ENCODE measurements at regions not wholly inside any gene's neighbourhood (a gene's known extent, or its start where the extent isn't known, plus 50 kb on each side); places are given as distances from the start of the nearest gene placed in this dataset.
A peak's percentile ranks its signal among the peaks of the same experiment; 100 is the strongest.

GRCh38 chr18:60075477-60075876 lies 175.7 kb downstream of the PMAIP1 start:
- H3K4me1 ChIP-seq (ENCODE audit: insufficient read depth, low read length): peaks cover 7% of the 10 kb centered on the region
- intact Hi-C loops (cut with micrococcal nuclease): no loop called here
- no peak overlapping the region for H3K27ac ChIP-seq (ENCODE audit: low read length)
- no peaks in the 10 kb centered on the region for H3F3A ChIP-seq (ENCODE audit: low read length, unreplicated experiment)
- H3K36me3 ChIP-seq (ENCODE audit: low read depth, low read length): no peaks in the 10 kb centered on the region
- ChIA-PET POLR2A (ENCODE audit: unreplicated experiment) (no interaction called here), CTCF (no interaction called here)
- no peaks in the 10 kb centered on the region for H4K20me1 ChIP-seq (ENCODE audit: low read length)
- TF ChIP-seq EZH2phosphoT487 (IDR thresholded peaks at IDR 0.05; ENCODE audit: borderline replicate concordance, low read length) (no peak), CTCF (conservative IDR thresholded peaks at IDR 0.05; ENCODE audit: low read depth, low read length) (peak; percentile 27; the same call in 1 of the 2 replicates)
- no peaks in the 10 kb centered on the region for H3K9me2 ChIP-seq (replicated peaks; ENCODE audit: low read length)
- ATAC-seq: no peak
- H3K4me3 ChIP-seq (ENCODE audit: low read length): no peak overlapping the region
- H2AFZ ChIP-seq (ENCODE audit: low read length): no peak overlapping the region
- H3K27me3 ChIP-seq (ENCODE audit: low read length): no peaks in the 10 kb centered on the region
- no peak overlapping the region for H3K9ac ChIP-seq (ENCODE audit: low read length)
- no TSS peak for BruUV-seq (replicated peaks)
- no peak for DNase-seq
- no peak overlapping the region for H3K4me2 ChIP-seq (ENCODE audit: low read length)
- no peaks in the 10 kb centered on the region for H3K79me2 ChIP-seq (ENCODE audit: low read length)
- no peaks in the 10 kb centered on the region for H3K9me3 ChIP-seq (ENCODE audit: low read length)

GRCh38 chr18:60070631-60071030 lies 170.8 kb downstream of the PMAIP1 start:
- Histone ChIP-seq H3K36me3 (ENCODE audit: low read depth, low read length) (no peaks in the 10 kb centered on the region), H3K4me1 (ENCODE audit: insufficient read depth, low read length) (peaks cover 12% of the 10 kb centered on the region), H3K79me2 (ENCODE audit: low read length) (no peaks in the 10 kb centered on the region), H3K27me3 (ENCODE audit: low read length) (no peaks in the 10 kb centered on the region), H3K4me3 (ENCODE audit: low read length) (no peak overlapping the region), H3K9me2 (replicated peaks; ENCODE audit: low read length) (no peaks in the 10 kb centered on the region), H3F3A (ENCODE audit: low read length, unreplicated experiment) (no peaks in the 10 kb centered on the region), H3K27ac (ENCODE audit: low read length) (no peak overlapping the region), H3K4me2 (ENCODE audit: low read length) (peak overlapping the region; percentile 24), H4K20me1 (ENCODE audit: low read length) (no peaks in the 10 kb centered on the region), H2AFZ (ENCODE audit: low read length) (peak overlapping the region; percentile 5; the same call in 1 of the 2 replicates), H3K9ac (ENCODE audit: low read length) (no peak overlapping the region), H3K9me3 (ENCODE audit: low read length) (no peaks in the 10 kb centered on the region)
- POLR2A ChIA-PET (ENCODE audit: unreplicated experiment): no interaction called here
- TF ChIP-seq EZH2phosphoT487 (IDR thresholded peaks at IDR 0.05; ENCODE audit: borderline replicate concordance, low read length) (no peak), EZH2 (IDR thresholded peaks at IDR 0.05; ENCODE audit: low read length, unreplicated experiment) (no peak), CTCF (conservative IDR thresholded peaks at IDR 0.05; ENCODE audit: low read depth, low read length) (no peak)
- intact Hi-C loops (cut with micrococcal nuclease): no loop called here
- DNase-seq: peak; percentile 72
- ATAC-seq: peak; percentile 73
- BruUV-seq (replicated peaks): no TSS peak
- CTCF ChIA-PET: no interaction called here

GRCh38 chr18:60069145-60069544 lies 169.3 kb downstream of the PMAIP1 start:
- TF ChIP-seq CTCF (conservative IDR thresholded peaks at IDR 0.05; ENCODE audit: low read depth, low read length) (peak; percentile 55), EZH2 (IDR thresholded peaks at IDR 0.05; ENCODE audit: low read length, unreplicated experiment) (no peak)
- Histone ChIP-seq H3K27ac (ENCODE audit: low read length) (no peak overlapping the region), H4K20me1 (ENCODE audit: low read length) (no peaks in the 10 kb centered on the region), H3K9me3 (ENCODE audit: low read length) (no peaks in the 10 kb centered on the region), H3K9ac (ENCODE audit: low read length) (no peak overlapping the region), H3F3A (ENCODE audit: low read length, unreplicated experiment) (no peaks in the 10 kb centered on the region), H3K36me3 (ENCODE audit: low read depth, low read length) (no peaks in the 10 kb centered on the region), H3K79me2 (ENCODE audit: low read length) (no peaks in the 10 kb centered on the region), H3K4me2 (ENCODE audit: low read length) (no peak overlapping the region), H2AFZ (ENCODE audit: low read length) (no peak overlapping the region), H3K4me3 (ENCODE audit: low read length) (no peak overlapping the region), H3K4me1 (ENCODE audit: insufficient read depth, low read length) (peaks cover 22% of the 10 kb centered on the region), H3K27me3 (ENCODE audit: low read length) (no peaks in the 10 kb centered on the region), H3K9me2 (replicated peaks; ENCODE audit: low read length) (no peaks in the 10 kb centered on the region)
- ATAC-seq (no peak), DNase-seq (peak; percentile 20)
- CTCF ChIA-PET: no interaction called here
- intact Hi-C loops (cut with micrococcal nuclease): loop anchor here (5.0 kb wide), 1 partner anchor 343 kb away; no protein-coding TSS in a partner anchor
- POLR2A ChIA-PET (ENCODE audit: unreplicated experiment): no interaction called here
- BruUV-seq (replicated peaks): no TSS peak
